Stimulated activated CD4-positive, alpha-beta T cell treated with anti-CD3 and anti-CD28 coated beads, Interleukin-2, amount 100 ng/mL, for 24 hours (primary cell): ENCODE measurements at regions not wholly inside any gene's neighbourhood (a gene's known extent, or its start where the extent isn't known, plus 50 kb on each side); places are given as distances from the start of the nearest gene placed in this dataset.
"Not testable (repeated sequence)": the region's sequence is repeated elsewhere in the genome, so short reads cannot be mapped to it uniquely, and the experiment has no call there.

Experiments
- DNase-seq, 2 donors: peaks; one replicate each; pipeline ENCODE4 v3.0.0-alpha.2; 2020

- DNase-seq: no peak
Observed at GRCh38 chr1:194755241-194755994, 1569.0 kb upstream of the B3GALT2 start.

DNA sequence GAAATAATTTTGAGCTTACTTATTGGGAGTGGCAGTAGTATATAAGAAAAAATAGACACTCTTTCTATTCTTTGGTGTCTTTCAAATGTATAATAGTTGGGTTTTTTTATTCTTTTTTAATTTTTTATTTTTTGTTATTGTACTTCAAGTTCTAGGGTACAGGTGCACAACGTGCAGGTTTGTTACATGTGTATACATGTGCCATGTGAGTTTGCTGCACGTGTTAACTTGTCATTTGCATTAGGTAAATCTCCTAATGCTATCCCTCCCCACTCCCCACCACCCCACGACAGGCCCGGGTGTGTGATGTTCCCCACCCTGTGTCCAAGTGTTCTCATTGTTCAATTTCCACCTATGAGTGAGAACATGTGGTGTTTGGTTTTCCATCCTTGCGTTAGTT is 1552.4 kb upstream of the B3GALT2 start:
- not testable (repeated sequence) for DNase-seq

DNA sequence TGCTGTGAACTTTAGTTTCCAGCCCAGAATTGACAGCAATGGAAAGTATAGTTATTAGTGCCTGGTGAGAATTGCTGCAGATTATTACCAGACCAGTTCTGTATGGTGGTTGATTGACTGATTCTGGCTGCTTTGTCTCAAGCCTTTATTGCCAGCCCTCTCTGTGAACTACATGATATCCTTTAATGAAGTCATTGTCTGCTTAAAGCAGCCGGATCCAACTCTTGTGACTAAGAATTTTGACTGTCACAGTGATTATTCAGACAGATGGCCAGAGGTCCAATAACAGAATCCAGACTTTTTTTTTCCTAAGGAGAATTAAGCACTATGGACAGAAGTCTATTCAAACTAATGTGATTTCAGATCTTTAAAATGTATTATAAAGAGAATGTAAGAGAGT is 1548.6 kb upstream of the B3GALT2 start:
- DNase-seq: no peak

DNA sequence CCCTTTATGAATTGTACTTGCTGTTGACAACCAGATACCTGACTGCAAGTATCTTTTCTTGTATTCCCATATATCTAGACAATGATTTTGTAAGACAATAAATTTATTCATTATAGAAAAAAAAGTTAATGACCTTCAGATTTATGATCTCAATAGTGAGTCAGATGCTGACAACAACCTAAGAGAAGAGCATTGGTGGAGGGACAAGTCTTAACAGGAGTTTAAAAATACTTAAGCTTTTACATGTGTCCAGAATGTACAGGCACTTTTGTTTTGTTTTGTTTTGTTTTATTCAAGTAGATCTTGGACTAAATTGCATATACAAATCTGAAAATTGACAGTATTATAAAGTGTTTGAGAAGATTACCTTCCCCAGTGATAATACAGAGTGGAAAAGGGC is 1544.6 kb upstream of the B3GALT2 start:
- no peak for DNase-seq

GRCh38 chr1:194730304-194730703 is 1543.9 kb upstream of the B3GALT2 start:
- no peak for DNase-seq

DNA sequence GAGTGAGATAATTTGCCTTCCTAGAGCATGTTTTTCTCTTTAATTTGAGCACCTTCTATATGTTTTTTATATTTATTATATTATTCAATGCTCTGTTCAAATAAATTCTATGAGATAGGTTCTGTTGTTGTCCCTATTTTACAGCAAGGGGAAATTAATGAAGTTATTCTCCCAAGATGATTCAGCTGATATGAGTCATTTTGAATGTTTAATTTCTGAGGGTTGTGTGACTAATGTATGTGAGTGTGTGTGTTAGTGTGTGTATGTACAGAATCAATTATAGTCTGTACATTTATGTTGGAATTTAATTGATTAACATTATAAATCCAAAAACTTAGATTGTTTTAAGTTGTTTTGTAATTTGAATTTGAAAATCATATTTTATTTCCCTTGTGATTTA is 1536.7 kb upstream of the B3GALT2 start:
- DNase-seq: no peak

DNA sequence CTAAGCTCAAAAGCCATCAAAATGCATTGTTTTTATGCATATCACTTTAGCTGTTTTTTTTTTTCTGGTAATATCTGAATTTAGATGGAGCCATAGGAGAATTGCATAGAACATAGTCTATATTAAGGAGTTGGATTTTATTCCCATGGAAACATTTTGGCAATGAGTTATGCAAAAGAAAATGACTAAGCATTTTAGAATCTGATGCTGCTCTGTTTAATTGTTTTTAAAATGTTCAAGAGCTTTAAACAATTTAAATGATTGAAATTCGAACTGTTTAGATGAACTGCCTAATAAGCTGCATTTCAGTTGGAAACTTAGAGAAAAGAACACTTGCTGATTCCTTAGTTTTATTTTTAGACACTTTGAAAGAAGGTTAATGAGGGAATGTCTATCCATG is 1531.5 kb upstream of the B3GALT2 start:
- DNase-seq: no peak

DNA sequence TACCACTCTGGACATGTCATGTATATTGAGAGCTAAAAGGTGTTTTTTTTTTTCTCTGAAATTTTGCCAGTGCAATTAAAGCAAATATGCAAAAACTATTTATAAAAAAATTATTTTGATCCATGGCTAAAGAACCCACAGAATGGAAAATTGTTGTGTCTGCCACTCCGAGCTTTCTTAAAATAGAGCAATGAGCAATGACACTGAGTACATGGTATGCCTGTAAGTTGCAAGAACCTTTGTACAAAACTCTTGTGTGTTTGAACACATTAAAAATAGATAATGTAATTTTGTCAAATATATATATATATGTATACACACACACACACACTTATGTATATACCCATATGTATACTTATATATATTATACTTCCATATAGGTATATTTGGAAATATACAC is 1530.9 kb upstream of the B3GALT2 start:
- no peak for DNase-seq

DNA sequence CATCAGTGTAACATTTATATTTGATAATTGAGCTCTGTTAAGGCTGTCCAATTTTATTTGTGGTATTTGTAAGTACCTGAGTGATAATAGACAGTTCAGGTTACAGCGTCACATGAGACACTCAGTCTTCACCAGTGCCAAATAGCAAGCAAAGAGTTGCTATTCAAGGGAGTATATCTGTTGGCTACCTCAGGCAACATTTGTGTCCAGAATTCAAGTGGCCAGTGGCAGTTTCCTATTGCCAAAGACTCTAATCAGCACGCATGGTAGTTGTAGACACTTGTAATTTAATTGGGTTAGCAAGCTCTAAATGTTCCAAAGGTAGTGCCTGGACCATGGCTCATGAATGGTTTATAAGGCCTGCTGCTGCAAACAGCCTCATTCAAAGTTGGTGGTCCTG is 1524.3 kb upstream of the B3GALT2 start:
- no peak for DNase-seq

GRCh38 chr1:194709439-194709838 is 1523.0 kb upstream of the B3GALT2 start:
- DNase-seq: no peak

DNA sequence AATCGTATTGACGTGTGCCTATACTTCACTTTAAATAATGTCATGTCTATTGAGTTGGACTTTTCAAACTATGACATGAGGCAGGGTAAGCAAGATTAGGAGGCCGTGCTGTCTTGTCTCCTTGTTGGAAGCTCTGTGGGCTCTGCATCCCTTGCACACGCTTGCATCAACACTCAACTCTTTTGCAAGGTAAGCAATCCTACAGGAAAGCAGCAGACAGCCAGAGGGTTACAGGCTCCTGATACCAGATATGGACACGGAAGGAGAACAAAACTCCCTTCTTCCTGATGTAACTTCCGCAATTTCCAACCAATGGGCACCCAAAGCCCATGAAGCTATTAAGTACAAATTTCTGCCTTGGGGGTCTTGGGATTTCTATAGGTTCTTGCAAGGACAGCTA is 1520.7 kb upstream of the B3GALT2 start:
- DNase-seq: no peak

DNA sequence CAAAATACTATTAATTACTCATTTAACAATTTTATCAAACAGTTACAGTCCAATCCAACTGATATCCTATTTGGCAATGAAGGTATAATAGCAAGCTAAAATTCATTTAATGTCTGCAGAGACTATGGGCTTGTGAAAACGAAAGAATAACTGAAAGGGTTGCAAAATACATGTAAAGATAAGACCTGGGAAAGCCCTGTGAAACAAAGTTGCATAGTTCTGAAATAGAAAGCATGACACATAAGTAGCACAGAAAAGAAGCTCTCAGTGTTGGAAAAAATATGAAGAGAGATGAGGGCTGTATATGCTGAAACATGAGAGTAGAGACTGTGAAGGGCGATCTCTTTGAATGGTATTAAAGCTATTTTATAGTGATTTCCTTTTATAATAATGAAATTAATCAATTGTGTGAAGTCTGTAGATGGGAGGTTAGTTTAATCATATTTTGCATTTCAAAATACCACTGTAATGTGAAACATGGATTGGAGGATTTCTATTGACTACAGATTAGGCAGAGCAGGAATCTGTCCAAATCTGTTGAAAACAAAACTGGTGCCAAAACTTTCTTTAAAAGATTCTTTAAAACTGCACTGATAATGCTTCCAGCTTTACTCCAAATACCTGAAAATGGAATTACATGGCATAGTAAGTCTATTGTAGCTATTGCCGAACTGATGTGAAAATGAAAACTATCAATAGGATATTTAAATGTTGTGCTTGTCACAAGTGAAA is 1518.9 kb upstream of the B3GALT2 start:
- DNase-seq: no peak

GRCh38 chr1:194698908-194699318 is 1512.5 kb upstream of the B3GALT2 start:
- no peak for DNase-seq

DNA sequence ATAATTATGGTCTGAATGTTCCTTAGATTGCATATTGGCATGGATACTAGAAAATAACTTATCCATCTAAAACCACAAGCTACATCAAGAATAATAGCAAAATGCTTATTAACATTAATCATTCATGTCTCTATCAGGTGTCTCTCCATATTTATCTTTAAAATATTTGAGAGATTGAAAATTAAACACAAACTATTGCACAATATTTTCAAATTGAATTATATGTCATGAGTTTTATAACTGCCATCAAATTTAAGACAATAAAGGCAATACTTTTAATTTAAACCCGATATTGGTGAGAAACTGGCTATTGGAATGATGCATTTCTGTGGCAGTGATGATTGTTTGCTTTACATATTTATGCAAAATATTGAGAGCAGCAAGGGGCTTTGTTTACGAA is 1506.8 kb upstream of the B3GALT2 start:
- no peak for DNase-seq

DNA sequence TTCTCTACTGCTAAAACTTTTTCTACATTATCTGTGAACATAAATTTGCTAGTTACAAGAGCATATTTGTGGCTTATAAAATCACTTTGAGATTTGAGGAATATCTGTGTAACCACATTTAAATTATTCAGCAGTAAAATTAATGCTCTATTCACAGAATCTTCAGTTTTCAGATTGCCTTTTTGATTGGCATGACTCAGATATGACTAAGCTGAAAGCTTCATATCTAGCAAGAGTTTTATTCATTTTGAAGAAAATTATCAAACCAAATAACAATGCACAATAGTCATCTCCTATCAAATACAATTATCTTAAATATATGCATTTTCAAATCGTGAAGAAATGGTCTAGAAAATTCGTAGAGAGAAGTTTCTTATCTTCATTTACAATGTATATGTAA is 1498.2 kb upstream of the B3GALT2 start:
- DNase-seq: no peak

GRCh38 chr1:194658090-194658439 is 1471.7 kb upstream of the B3GALT2 start:
- no peak for DNase-seq

DNA sequence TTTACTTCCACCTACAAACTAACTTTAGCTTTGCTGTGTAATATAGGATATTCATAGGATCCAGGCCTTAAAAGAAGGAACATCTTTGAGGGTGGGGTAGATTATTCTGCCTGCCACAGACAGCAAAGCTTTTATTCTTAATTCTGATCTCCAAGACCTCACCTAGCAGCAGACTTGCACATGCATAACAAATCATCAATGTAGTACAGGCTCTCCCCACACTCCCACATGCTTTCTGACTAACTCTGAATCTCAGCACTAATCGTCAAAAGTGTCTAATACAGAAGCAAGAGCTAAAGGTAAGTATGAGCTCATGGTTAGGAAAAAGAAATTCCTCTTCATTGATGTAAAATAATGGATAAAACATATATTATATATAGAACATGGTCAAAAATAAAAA is 1468.5 kb upstream of the B3GALT2 start:
- DNase-seq: no peak

DNA sequence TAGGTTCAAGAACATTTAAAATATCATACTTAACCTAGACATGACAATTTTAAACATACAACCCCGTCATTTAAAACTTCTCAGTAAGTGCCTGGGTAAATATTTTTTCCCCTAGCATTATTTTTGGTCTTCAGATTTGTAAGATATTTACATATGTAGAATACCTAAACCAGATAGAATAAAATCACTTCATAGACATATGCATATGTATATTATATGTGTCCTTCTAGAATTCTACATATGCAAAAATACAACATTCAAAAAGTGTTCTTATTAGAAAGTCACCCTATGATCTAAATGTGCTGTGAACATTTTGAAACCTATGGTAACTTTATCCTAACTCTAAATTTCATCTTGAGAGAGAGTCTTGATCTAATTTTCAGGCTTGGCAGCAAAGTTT is 1467.0 kb upstream of the B3GALT2 start:
- no peak for DNase-seq

DNA sequence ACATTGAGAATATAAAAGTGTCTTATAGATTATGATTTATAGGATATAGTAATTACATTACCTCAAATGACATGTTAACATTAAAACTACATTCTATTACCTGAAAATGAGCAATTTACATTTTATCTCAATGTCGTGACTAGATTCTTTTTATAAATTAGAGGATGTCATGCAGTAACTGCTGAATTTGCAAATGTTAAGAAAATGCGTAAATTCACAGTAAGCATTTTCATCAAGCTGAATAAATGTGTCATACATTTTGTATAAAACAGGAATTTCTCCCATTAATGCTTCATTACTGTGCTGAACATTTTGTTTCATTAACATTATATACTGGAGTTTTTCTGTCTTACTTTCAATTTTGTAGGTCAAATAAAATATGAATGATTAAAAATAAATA is 1460.7 kb upstream of the B3GALT2 start:
- DNase-seq: no peak

DNA sequence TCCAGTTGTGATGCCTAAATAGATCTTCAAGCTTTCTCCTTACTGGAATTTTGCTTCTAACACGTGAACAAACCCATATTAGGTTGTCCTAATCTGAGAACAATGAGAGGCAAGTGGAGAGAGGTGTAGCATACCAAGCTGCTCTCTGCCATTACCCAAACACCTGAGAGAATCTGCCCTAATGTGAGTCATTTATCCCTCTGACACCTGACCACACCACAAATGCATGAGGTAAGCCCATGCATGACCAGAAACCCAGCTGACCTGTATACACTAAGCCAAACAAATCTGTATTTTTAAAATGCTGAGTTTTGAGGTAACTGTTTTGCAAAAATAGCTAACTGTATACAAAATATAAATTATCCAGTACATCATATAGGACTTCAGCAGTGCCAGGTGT is 1458.1 kb upstream of the B3GALT2 start:
- no peak for DNase-seq

- no peak for DNase-seq
Observed at GRCh38 chr1:194640322-194640721, 1453.9 kb upstream of the B3GALT2 start.

- no peak for DNase-seq
Observed at GRCh38 chr1:194629011-194629410, 1442.6 kb upstream of the B3GALT2 start.

- no peak for DNase-seq
Observed at GRCh38 chr1:194624833-194625232, 1438.4 kb upstream of the B3GALT2 start.

DNA sequence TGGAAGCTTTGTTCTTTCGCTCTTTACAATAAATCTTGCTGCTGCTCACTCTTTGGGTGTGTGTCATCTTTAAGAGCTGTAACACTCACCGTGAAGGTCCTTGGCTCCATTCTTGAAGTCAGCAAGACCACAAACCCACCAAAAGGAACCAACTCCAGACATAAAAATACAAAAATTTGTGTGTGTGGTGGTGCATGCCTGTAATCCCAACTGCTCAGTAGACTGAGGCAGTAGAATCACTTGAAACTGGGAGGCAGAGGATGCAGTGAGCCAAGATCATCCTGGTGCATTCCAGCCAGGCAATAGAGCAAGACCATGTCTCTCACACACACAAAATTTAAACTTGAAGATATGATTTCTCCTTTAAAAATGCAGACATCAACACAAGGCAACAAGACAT is 1431.7 kb upstream of the B3GALT2 start:
- DNase-seq: no peak

DNA sequence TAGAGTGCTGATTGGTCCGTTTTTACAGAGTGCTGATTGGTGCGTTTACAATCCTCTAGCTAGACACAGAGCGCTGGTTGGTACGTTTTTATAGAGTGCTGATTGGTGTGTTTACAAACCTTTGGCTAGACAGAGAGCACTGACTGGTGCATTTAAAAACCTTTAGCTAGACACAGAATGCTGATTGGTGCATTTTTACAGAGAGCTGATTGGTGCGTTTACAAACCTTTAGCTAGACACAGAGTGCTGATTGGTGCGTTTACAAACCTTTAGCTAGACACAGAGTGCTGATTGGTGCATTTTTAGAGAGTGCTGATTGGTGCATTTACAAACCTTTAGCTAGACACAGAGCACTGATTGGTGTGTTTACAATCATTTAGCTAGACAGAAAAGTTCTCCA is 1430.9 kb upstream of the B3GALT2 start:
- DNase-seq: not testable (repeated sequence)
